ENCODE measurements at regions not wholly inside any gene's neighbourhood (a gene's known extent, or its start where the extent isn't known, plus 50 kb on each side); places are given as distances from the start of the nearest gene placed in this dataset.
A peak's percentile ranks its signal among the peaks of the same experiment; 100 is the strongest.

DNA sequence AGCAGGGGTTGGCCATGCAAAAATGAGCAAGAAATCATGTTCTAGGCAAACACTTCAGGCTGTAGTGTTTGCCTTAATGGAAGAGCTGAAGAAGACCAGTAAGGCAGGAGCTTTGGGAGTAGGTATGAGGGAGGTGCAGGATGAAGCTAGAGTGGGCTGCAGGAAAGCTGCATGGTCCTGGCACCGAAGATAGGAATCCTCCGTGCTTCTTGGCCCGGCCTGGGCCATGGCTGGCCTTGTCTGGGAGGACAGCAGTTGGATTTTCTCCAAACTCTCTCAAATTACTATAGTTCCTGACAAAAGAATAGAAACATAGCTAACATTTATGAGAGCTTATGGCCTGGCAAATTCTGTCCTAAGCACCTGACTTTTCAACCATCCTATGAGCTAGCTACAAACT lies 116.5 kb downstream of the UCHL1 start:
- Histone ChIP-seq H3K4me3 (ENCODE audit: low read length) (no peak overlapping the region), H3K4me2 (ENCODE audit: low read length) (no peak overlapping the region), H3K36me3 (ENCODE audit: low read depth, low read length) (no peaks in the 10 kb centered on the region), H2AFZ (ENCODE audit: low read length) (no peak overlapping the region), H3K4me1 (ENCODE audit: insufficient read depth, low read length) (peaks cover 12% of the 10 kb centered on the region; the same call in 1 of the 2 replicates), H3K9me3 (ENCODE audit: low read length) (no peaks in the 10 kb centered on the region), H4K20me1 (ENCODE audit: low read length) (no peaks in the 10 kb centered on the region), H3F3A (ENCODE audit: low read length, unreplicated experiment) (no peaks in the 10 kb centered on the region), H3K9ac (ENCODE audit: low read length) (no peak overlapping the region), H3K27me3 (ENCODE audit: low read length) (no peaks in the 10 kb centered on the region), H3K27ac (ENCODE audit: low read length) (no peak overlapping the region), H3K79me2 (ENCODE audit: low read length) (0 out of 2 replicates have a peak, but pooled peaks cover 13% of the 10 kb centered on the region), H3K9me2 (replicated peaks; ENCODE audit: low read length) (no peaks in the 10 kb centered on the region)
- TF ChIP-seq EZH2phosphoT487 (IDR thresholded peaks at IDR 0.05; ENCODE audit: borderline replicate concordance, low read length) (no peak), EZH2 (IDR thresholded peaks at IDR 0.05; ENCODE audit: low read length, unreplicated experiment) (no peak), CTCF (conservative IDR thresholded peaks at IDR 0.05; ENCODE audit: low read depth, low read length) (no peak)
- ATAC-seq (no peak), DNase-seq (no peak)
- POLR2A ChIA-PET (ENCODE audit: unreplicated experiment): no interaction called here
- CTCF ChIA-PET: no interaction called here
- intact Hi-C loops (cut with micrococcal nuclease): no loop called here
- no TSS peak for BruUV-seq (replicated peaks)

DNA sequence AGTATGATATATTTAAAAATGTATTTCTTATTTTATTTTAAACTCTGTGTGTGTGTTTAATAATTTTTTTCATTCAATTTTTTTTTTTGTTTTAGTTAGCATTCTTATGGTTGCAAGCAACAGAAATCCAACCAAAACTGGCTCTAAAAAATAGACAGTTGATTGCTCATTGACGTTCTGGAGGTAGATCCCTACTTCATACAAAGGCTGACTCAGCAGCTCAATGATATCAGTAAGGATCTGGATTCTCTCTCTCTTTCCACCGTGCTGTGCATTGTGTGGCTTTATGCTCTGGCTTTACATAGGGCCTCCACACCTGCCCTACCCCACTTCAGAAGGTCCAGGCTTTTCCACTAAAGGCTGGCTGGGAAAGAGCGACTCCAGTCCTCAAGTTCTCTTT lies 117.8 kb downstream of the UCHL1 start:
- Histone ChIP-seq H3K9ac (ENCODE audit: low read length) (no peak overlapping the region), H3K79me2 (ENCODE audit: low read length) (0 out of 2 replicates have a peak, but pooled peaks cover 13% of the 10 kb centered on the region), H3K27ac (ENCODE audit: low read length) (no peak overlapping the region), H3K9me2 (replicated peaks; ENCODE audit: low read length) (no peaks in the 10 kb centered on the region), H3K36me3 (ENCODE audit: low read depth, low read length) (no peaks in the 10 kb centered on the region; the same call in 1 of the 2 replicates), H3K9me3 (ENCODE audit: low read length) (no peaks in the 10 kb centered on the region), H2AFZ (ENCODE audit: low read length) (no peak overlapping the region), H3K4me2 (ENCODE audit: low read length) (no peak overlapping the region), H3K27me3 (ENCODE audit: low read length) (no peaks in the 10 kb centered on the region), H3K4me1 (ENCODE audit: insufficient read depth, low read length) (peaks cover 12% of the 10 kb centered on the region; the same call in 1 of the 2 replicates), H3F3A (ENCODE audit: low read length, unreplicated experiment) (no peaks in the 10 kb centered on the region), H4K20me1 (ENCODE audit: low read length) (no peaks in the 10 kb centered on the region), H3K4me3 (ENCODE audit: low read length) (no peak overlapping the region)
- no peak for ATAC-seq
- TF ChIP-seq EZH2phosphoT487 (IDR thresholded peaks at IDR 0.05; ENCODE audit: borderline replicate concordance, low read length) (no peak), CTCF (conservative IDR thresholded peaks at IDR 0.05; ENCODE audit: low read depth, low read length) (no peak), EZH2 (IDR thresholded peaks at IDR 0.05; ENCODE audit: low read length, unreplicated experiment) (no peak)
- CTCF ChIA-PET: no interaction called here
- intact Hi-C loops (cut with micrococcal nuclease): no loop called here
- no peak for DNase-seq
- no TSS peak for BruUV-seq (replicated peaks)
- POLR2A ChIA-PET (ENCODE audit: unreplicated experiment): no interaction called here

DNA sequence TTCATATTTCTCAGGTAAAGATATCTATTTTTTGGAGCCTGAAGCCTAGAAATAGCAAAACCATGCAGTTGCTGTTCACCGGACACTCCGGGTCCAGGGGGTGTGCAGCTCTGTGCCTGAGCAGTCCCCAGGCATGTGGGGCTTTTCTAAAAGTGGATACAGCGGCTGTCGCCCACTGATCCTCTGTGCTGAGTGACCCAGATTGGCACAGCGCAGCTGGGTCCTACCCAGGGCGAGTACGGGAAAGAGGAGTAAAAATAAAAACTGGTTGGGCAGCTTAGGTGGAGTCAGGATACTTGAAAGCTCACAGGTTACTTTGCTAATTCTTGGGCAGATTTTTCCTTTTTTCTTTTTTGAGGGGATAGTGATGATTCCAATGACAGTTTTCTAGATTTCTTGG lies 118.8 kb downstream of the UCHL1 start:
- POLR2A ChIA-PET (ENCODE audit: unreplicated experiment): no interaction called here
- Histone ChIP-seq H2AFZ (ENCODE audit: low read length) (no peak overlapping the region), H3K9me3 (ENCODE audit: low read length) (no peaks in the 10 kb centered on the region), H3K9ac (ENCODE audit: low read length) (no peak overlapping the region), H3F3A (ENCODE audit: low read length, unreplicated experiment) (no peaks in the 10 kb centered on the region), H3K36me3 (ENCODE audit: low read depth, low read length) (no peaks in the 10 kb centered on the region; the same call in 1 of the 2 replicates), H4K20me1 (ENCODE audit: low read length) (no peaks in the 10 kb centered on the region), H3K4me2 (ENCODE audit: low read length) (peak overlapping the region; percentile 63), H3K27ac (ENCODE audit: low read length) (no peak overlapping the region), H3K4me1 (ENCODE audit: insufficient read depth, low read length) (peaks cover 12% of the 10 kb centered on the region; the same call in 1 of the 2 replicates), H3K79me2 (ENCODE audit: low read length) (0 out of 2 replicates have a peak, but pooled peaks cover 13% of the 10 kb centered on the region), H3K27me3 (ENCODE audit: low read length) (no peaks in the 10 kb centered on the region), H3K9me2 (replicated peaks; ENCODE audit: low read length) (no peaks in the 10 kb centered on the region), H3K4me3 (ENCODE audit: low read length) (no peak overlapping the region)
- CTCF ChIA-PET: no interaction called here
- ATAC-seq (0 out of 2 replicates have a peak, but pooled peaks have one; percentile 38), DNase-seq (peak; percentile 27)
- intact Hi-C loops (cut with micrococcal nuclease): no loop called here
- TF ChIP-seq EZH2 (IDR thresholded peaks at IDR 0.05; ENCODE audit: low read length, unreplicated experiment) (no peak), EZH2phosphoT487 (IDR thresholded peaks at IDR 0.05; ENCODE audit: borderline replicate concordance, low read length) (no peak), CTCF (conservative IDR thresholded peaks at IDR 0.05; ENCODE audit: low read depth, low read length) (no peak)
- BruUV-seq (replicated peaks): no TSS peak

Measured in PC-3 (cell line).